ENCODE measurements at regions not wholly inside any gene's neighbourhood (a gene's known extent, or its start where the extent isn't known, plus 50 kb on each side); places are given as distances from the start of the nearest gene placed in this dataset.
"Not testable (repeated sequence)": the region's sequence is repeated elsewhere in the genome, so short reads cannot be mapped to it uniquely, and the experiment has no call there.

GRCh38 chr6:5896476-5897200 is 110.1 kb downstream of the NRN1 start:
- no peak for DNase-seq

GRCh38 chr6:5894357-5894756 is 112.4 kb downstream of the NRN1 start:
- no peak for DNase-seq

- no peak for DNase-seq
Observed at GRCh38 chr6:5893295-5893694, 113.4 kb downstream of the NRN1 start.

- no peak for DNase-seq
Observed at GRCh38 chr6:5892669-5893068, 114.1 kb downstream of the NRN1 start.

DNA sequence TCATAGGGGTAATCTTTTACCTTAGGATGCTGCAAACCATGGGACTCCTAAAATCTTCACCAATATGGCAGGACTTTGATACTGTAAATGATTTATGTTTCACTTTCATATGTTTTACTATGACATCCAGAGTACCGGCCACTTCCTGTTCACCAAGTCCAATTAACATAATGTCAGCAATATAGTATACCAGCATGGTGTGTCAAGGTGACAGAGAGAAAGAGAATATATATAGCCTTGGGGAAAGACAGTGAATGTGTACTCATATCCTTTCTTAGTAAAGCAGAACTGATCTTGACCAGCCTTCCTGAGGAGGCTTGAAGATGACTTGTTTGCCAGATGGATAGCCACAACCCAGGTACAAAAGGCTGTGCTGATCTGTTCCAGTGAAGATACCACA is 127.9 kb downstream of the NRN1 start:
- DNase-seq: no peak

GRCh38 chr6:5876076-5876475 is 130.6 kb downstream of the NRN1 start:
- no peak for DNase-seq

DNA sequence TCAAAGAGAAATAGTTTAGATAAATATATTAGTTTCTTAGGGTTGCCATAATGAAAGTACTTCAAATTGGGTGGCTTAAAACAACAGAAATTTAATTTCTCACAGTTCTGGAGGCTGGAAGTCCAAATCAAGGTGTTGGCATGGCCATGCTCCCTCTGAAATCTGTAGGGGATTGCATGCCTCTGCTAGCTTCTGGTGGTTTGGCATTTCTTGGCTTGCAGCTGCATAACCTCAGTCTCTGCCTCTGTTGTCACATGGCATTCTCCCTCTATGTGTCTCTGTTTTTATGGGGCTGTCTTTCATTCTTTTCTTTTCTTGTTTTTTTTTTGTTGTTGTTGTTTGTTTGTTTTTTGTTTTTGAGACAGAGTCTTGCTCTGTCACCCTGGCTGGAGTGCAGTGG is 132.7 kb downstream of the NRN1 start:
- not testable (repeated sequence) for DNase-seq

- DNase-seq: no peak
Observed at GRCh38 chr6:5871296-5871695, 135.4 kb downstream of the NRN1 start.

DNA sequence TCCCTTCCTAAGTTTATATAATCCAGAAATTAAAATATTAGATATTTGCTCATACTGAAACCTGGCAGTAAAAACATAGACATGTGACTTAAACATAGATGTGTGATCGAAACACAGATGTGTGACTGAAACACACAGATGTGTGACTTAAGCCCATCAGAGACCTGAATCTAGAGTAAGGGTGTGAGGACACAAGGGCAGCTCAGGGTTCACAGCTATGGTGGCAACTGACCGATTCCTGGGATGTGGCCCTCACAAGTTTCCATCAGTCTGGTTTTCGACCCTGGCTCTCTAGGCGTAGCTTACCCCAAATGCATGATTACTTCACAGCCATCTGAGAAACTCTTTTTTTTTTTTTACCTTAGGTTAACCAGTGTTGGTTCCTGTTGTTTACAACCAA is 137.0 kb downstream of the NRN1 start:
- DNase-seq: no peak

- no peak for DNase-seq
Observed at GRCh38 chr6:5869261-5869660, 137.5 kb downstream of the NRN1 start.

GRCh38 chr6:5866547-5867051 is 140.1 kb downstream of the NRN1 start:
- peak; percentile 68 for DNase-seq

- DNase-seq: no peak
Observed at GRCh38 chr6:5865506-5866031, 141.2 kb downstream of the NRN1 start.

GRCh38 chr6:5860849-5861248 is 145.9 kb downstream of the NRN1 start:
- no peak for DNase-seq

DNA sequence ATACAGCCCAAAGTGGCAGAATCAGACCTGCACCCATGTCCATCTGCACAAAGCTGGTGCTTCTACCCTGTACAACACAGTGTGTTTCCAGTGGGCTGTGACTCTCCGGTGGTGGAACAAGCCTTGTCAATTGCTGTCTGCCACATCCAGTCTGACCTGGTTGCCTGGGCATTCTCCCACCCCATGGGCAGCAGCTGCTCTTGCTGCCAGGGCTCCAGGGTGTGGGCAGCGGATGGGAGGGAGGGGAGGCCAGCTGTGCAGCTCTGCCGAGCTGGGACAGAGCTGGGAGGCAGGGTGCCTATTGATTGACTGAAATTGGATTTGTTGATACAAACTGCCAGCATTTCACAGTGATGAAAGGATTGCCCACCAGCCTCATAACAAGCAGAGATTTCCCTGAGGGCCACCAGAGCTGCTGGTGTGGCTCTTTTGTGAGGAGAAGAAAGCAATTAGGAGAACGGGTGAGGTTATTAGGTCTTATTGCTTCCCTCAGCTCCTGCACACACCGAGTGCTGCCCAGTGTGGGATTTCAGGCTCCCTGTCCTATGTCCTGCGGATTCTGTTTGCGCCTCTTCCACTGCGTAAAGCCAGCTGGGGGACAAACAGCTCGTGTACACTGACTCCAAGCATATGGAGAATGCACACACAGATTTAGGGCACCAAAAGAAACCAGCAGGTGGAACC is 150.8 kb downstream of the NRN1 start:
- DNase-seq: no peak

GRCh38 chr6:5854899-5855298 is 151.8 kb downstream of the NRN1 start:
- no peak for DNase-seq

- DNase-seq: peak; percentile 1
Observed at GRCh38 chr6:5851261-5851757, 155.4 kb downstream of the NRN1 start.

- no peak for DNase-seq
Observed at GRCh38 chr6:5850848-5851255, 155.9 kb downstream of the NRN1 start.

- DNase-seq: no peak
Observed at GRCh38 chr6:5846889-5847288, 159.8 kb downstream of the NRN1 start.

- DNase-seq: no peak
Observed at GRCh38 chr6:5846335-5846734, 160.4 kb downstream of the NRN1 start.

- DNase-seq: no peak
Observed at GRCh38 chr6:5843078-5843477, 163.6 kb downstream of the NRN1 start.

GRCh38 chr6:5840734-5841390 is 165.9 kb downstream of the NRN1 start:
- no peak for DNase-seq

GRCh38 chr6:5838656-5839396 is 167.9 kb downstream of the NRN1 start:
- DNase-seq: no peak

DNA sequence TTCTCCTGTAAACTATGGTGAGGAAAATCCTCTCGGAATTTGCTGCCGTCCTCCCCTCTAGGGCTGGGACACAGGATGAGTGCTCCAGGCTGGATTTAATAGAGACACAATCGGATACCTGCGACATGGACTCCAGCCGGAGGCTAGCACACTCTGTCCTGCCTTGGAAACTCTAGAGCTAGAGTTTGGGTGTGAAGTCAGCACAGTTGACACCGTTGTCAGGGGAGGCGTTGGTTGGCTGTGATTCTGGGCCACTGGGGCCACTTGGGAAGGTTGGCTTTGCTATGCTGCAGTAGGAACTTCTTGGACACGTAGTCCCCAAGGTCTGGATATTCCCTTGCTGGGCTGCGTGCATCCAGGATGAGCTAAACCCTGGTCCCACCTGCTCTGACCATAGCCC is 169.4 kb downstream of the NRN1 start:
- DNase-seq: no peak
